Ishikawa (cell line): ENCODE measurements at regions not wholly inside any gene's neighbourhood (a gene's known extent, or its start where the extent isn't known, plus 50 kb on each side); places are given as distances from the start of the nearest gene placed in this dataset.

Source experiments
- CEBPB ChIP-seq: IDR thresholded peaks from 2 replicates; pipeline ENCODE4 v1.6.1; 2012
- CREB1 ChIP-seq: IDR thresholded peaks from 2 replicates; pipeline ENCODE4 v1.6.1; 2012; ENCODE audit warnings: low read depth
- EP300 ChIP-seq: IDR thresholded peaks from 2 replicates; pipeline ENCODE4 v1.6.1; 2012; ENCODE audit warnings: borderline replicate concordance
- REST ChIP-seq: IDR thresholded peaks from 2 replicates; pipeline ENCODE4 v1.6.1; 2012; ENCODE audit warnings: low read depth, mild to moderate bottlenecking
- TAF1 ChIP-seq: IDR thresholded peaks from 2 replicates; pipeline ENCODE4 v1.6.1; 2012; ENCODE audit warnings: low read depth, mild to moderate bottlenecking

DNA sequence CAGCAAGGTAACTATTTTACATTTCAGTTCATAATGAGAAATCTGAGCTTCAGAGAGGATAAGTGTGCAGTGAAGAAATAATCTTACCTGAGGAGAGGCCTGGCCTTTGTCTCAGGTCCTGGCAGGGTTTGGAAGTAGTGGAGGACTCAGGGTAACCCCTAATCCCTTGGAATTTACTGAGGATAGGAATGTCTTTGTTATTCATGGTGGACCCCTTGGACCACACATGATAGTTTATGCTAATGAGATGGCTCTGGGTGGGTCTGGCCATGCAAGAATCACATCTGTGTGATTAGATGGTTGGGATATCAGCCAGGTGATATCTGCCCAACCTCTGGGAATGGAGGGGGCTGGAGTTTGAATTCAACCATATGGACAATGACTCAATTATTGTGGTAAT, 65.0 kb upstream of the DAZL start:
- TF ChIP-seq REST (no peak), EP300 (no peak), TAF1 (no peak), CEBPB (no peak), CREB1 (no peak)
